ENCODE measurements at regions not wholly inside any gene's neighbourhood (a gene's known extent, or its start where the extent isn't known, plus 50 kb on each side); places are given as distances from the start of the nearest gene placed in this dataset.

DNA sequence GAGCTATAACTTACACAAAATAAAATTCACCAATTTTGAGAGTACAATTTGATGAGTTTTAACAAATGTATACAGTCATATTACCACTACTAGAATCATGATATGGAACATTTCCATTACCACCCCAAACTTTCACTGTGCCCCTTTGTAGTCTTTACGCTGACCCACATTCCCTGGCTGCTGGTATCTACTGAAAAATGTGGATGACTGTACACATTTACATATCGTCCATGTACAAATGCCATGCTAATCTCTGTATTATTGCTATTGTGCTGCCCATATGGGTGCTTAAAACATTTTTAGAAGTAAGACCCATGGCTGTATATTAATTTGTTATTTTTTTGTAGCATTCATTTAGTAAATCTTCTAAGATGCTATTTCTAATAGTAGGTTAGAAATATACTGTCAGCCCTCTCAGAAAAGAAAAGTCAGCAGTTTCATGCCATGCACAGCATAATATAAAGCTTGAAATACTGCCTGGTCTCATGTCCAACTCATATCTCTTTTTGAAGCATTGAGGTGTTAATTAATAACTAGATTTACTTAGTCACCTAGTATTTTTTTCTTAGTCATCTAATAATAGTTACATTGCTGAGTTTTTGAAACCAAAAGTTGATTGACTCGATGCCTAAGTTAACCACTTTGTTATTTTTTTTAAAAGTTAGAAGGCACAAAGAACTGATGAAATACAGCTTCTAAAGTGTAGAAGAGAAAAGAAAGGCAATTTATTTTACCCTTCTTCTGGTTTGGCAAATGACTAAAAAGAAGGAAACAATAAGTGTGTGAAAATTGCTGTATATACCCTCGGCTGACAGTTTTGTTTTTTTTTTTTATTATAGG, 188.3 kb upstream of the MEF2C start:
- no peak overlapping the region for H3K27ac ChIP-seq (ENCODE audit: low read depth in 2 of 2, low read length in 2 of 2)
- intact Hi-C loops (cut with DNase I) = no loop called here
- no peaks in the 10 kb centered on the region for H3K9me3 ChIP-seq (ENCODE audit: control insufficient read depth in 2 of 3, insufficient read depth in 1 of 3, low read length in 3 of 3)
- TF ChIP-seq, protein P1, sequence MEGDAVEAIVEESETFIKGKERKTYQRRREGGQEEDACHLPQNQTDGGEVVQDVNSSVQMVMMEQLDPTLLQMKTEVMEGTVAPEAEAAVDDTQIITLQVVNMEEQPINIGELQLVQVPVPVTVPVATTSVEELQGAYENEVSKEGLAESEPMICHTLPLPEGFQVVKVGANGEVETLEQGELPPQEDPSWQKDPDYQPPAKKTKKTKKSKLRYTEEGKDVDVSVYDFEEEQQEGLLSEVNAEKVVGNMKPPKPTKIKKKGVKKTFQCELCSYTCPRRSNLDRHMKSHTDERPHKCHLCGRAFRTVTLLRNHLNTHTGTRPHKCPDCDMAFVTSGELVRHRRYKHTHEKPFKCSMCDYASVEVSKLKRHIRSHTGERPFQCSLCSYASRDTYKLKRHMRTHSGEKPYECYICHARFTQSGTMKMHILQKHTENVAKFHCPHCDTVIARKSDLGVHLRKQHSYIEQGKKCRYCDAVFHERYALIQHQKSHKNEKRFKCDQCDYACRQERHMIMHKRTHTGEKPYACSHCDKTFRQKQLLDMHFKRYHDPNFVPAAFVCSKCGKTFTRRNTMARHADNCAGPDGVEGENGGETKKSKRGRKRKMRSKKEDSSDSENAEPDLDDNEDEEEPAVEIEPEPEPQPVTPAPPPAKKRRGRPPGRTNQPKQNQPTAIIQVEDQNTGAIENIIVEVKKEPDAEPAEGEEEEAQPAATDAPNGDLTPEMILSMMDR (IDR thresholded peaks at IDR 0.05; ENCODE audit: borderline replicate concordance, extremely low read depth, insufficient read depth) = no peak
- no peak for FAIRE-seq
- no peaks in the 10 kb centered on the region for H3K36me3 ChIP-seq (ENCODE audit: control insufficient read depth in 2 of 3, insufficient read depth in 3 of 3, low read length in 3 of 3)
- H3K4me1 ChIP-seq (ENCODE audit: control insufficient read depth in 2 of 3, insufficient read depth in 2 of 3, low read depth in 1 of 3, low read length in 3 of 3) = no peaks in the 10 kb centered on the region
- DNase-seq = no peak
- H3K9ac ChIP-seq (ENCODE audit: low read length in 3 of 3) = no peak overlapping the region
- H3K27me3 ChIP-seq (ENCODE audit: control insufficient read depth, insufficient read depth, low read length) = no peaks in the 10 kb centered on the region
- H3K4me3 ChIP-seq (ENCODE audit: low read length in 3 of 3) = no peak overlapping the region

DNA sequence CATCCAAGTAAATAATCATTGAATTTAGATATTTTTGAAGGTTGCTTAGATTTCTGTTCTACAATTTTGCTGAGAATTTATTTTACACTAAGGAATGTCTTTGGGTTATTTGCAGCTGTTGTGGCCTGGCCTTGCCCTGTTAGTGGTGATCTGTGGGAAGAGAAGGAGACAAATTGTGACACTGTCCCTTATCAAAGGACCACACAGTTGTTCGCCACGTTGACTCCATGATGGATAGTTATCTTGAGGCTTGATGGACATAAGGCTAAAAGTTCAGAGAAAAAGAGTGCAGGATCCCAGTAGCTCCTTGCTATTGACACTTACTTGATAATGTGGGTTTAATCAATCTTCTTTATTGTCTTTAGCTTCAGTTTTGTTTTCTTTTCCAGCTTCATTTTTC, 186.6 kb upstream of the MEF2C start:
- Histone ChIP-seq H3K9me3 (ENCODE audit: control insufficient read depth in 2 of 3, insufficient read depth in 1 of 3, low read length in 3 of 3) (no peaks in the 10 kb centered on the region), H3K4me1 (ENCODE audit: control insufficient read depth in 2 of 3, insufficient read depth in 2 of 3, low read depth in 1 of 3, low read length in 3 of 3) (no peaks in the 10 kb centered on the region), H3K27me3 (ENCODE audit: control insufficient read depth, insufficient read depth, low read length) (no peaks in the 10 kb centered on the region), H3K36me3 (ENCODE audit: control insufficient read depth in 2 of 3, insufficient read depth in 3 of 3, low read length in 3 of 3) (no peaks in the 10 kb centered on the region), H3K4me3 (ENCODE audit: low read length in 3 of 3) (no peak overlapping the region), H3K9ac (ENCODE audit: low read length in 3 of 3) (no peak overlapping the region), H3K27ac (ENCODE audit: low read depth in 2 of 2, low read length in 2 of 2) (no peak overlapping the region)
- intact Hi-C loops (cut with DNase I) = no loop called here
- FAIRE-seq (no peak), DNase-seq (no peak)
- TF ChIP-seq, protein P1 (IDR thresholded peaks at IDR 0.05; ENCODE audit: borderline replicate concordance, extremely low read depth, insufficient read depth) = no peak

DNA sequence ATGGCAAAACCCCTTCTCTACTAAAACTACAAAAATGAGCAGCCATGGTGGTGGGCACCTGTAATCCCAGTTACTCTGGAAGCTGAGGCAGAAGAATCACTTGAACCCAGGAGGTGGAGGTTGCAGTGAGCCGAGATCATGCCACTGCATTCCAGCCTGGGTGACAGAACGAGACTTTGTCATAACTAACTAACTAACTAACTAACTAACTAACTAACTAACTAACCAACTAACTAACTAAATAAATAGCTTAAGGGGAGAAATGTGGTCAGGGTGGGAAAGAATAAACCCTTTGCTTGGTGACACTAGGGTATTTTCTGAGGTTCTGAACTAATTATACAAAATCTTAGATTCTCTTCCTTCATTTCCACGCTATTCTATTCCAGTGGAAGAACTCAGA, 184.4 kb upstream of the MEF2C start:
- DNase-seq (no peak), FAIRE-seq (no peak)
- H3K9ac ChIP-seq (ENCODE audit: low read length in 3 of 3) = no peak overlapping the region
- TF ChIP-seq, protein P1 (IDR thresholded peaks at IDR 0.05; ENCODE audit: borderline replicate concordance, extremely low read depth, insufficient read depth) = no peak
- no peak overlapping the region for H3K4me3 ChIP-seq (ENCODE audit: low read length in 3 of 3)
- H3K4me1 ChIP-seq (ENCODE audit: control insufficient read depth in 2 of 3, insufficient read depth in 2 of 3, low read depth in 1 of 3, low read length in 3 of 3) = no peaks in the 10 kb centered on the region
- no peak overlapping the region for H3K27ac ChIP-seq (ENCODE audit: low read depth in 2 of 2, low read length in 2 of 2)
- H3K9me3 ChIP-seq (ENCODE audit: control insufficient read depth in 2 of 3, insufficient read depth in 1 of 3, low read length in 3 of 3) = no peaks in the 10 kb centered on the region
- H3K27me3 ChIP-seq (ENCODE audit: control insufficient read depth, insufficient read depth, low read length) = no peaks in the 10 kb centered on the region
- intact Hi-C loops (cut with DNase I) = no loop called here
- H3K36me3 ChIP-seq (ENCODE audit: control insufficient read depth in 2 of 3, insufficient read depth in 3 of 3, low read length in 3 of 3) = no peaks in the 10 kb centered on the region
